HepG2 (cell line): ENCODE measurements at regions not wholly inside any gene's neighbourhood (a gene's known extent, or its start where the extent isn't known, plus 50 kb on each side); places are given as distances from the start of the nearest gene placed in this dataset.

Experiments used
- ATAC-seq: fragments of 200-7000 bp; cut with Tn5 transposase; 3 replicates; pipeline ENCODE4 v1.9.1; 2020; ENCODE audit warnings: mild to moderate bottlenecking, moderate library complexity
- BruUV-seq: library from RNA; stranded (reverse); fragments of 400-500 nt; replicated peaks from 2 replicates; lab custom pipeline; 2021; lab: Mats Ljungman, UMichigan
- CTCF ChIA-PET: fragments of 300-600 bp; formaldehyde crosslinking; extraction: SDS; loops from one replicate; lab custom pipeline; 2021; ENCODE audit warnings: low total read pairs, inconsistent platforms, low intra/inter-chr PET ratio; lab: Yijun Ruan, JAX
- POLR2A ChIA-PET: fragments of 350-600 bp; sonication (Branson Sonifier 250); formaldehyde crosslinking; loops from one replicate; lab custom pipeline; 2020; ENCODE audit warnings: antibody characterized with exemption, inconsistent platforms; lab: Yijun Ruan, JAX
- DNase-seq: peaks from one replicate; pipeline ENCODE4 v3.0.0-alpha.2; 2015; ENCODE audit warnings: low spot score
- FAIRE-seq: peaks from 3 replicates; lab custom pipeline; 2011; peaks lifted over from hg19 to GRCh38; lab: Jason Lieb, UNC
- H2AFZ ChIP-seq: one replicate; pipeline ENCODE4 v1.6.1; 2011; ENCODE audit warnings: low read length, inconsistent platforms
- H3K27ac ChIP-seq: fragments of 300-600 bp; 3 replicates; pipeline ENCODE4 v1.8.0; 2011; ENCODE audit warnings: mixed run types, mild to moderate bottlenecking, mixed read lengths, low read length, inconsistent platforms; ENCODE audit not compliant: insufficient read depth; ENCODE audit errors: extremely low read length
- H3K27me3 ChIP-seq, 2 experiments: fragments of 200-600 bp in 1 of 2; 2 replicates in 1 of 2; 3 replicates in 1 of 2; pipeline versions ENCODE4 v1.6.0 to v1.8.0; 2011; ENCODE audit warnings: low read length in 2 of 2, mild to moderate bottlenecking in 2 of 2, moderate library complexity in 2 of 2, inconsistent platforms in 1 of 2; ENCODE audit not compliant: insufficient read depth in 2 of 2, control insufficient read depth in 1 of 2
- H3K36me3 ChIP-seq, 2 experiments: fragments of 200-600 bp in 1 of 2; replicated peaks in 1 of 2; 2 replicates in 1 of 2; 3 replicates in 1 of 2; pipeline versions ENCODE4 v1.5.1 to v1.8.0; 2011; ENCODE audit warnings: low read length in 2 of 2, inconsistent platforms in 1 of 2; ENCODE audit not compliant: insufficient read depth in 2 of 2, control insufficient read depth in 1 of 2
- H3K4me1 ChIP-seq: 2 replicates; pipeline ENCODE4 v1.5.1; 2012; ENCODE audit warnings: low read length, inconsistent platforms; ENCODE audit not compliant: insufficient read depth
- H3K4me2 ChIP-seq: 2 replicates; pipeline ENCODE4 v1.6.0; 2011; ENCODE audit warnings: low read depth, low read length, inconsistent platforms
- H3K4me3 ChIP-seq, 3 experiments: fragments of 200-600 bp in 1 of 3; sonication (generic), shearing (Covaris generic) in 1 of 3; replicated peaks in 1 of 3; 2 replicates each; pipeline ENCODE4 v1.5.1; 2011 to 2016; ENCODE audit warnings: low read length in 3 of 3, inconsistent platforms in 2 of 3, low read depth in 2 of 3, mild to moderate bottlenecking in 2 of 3, control low read depth in 1 of 3, mixed read lengths in 1 of 3; ENCODE audit not compliant: insufficient read depth in 1 of 3
- H3K79me2 ChIP-seq: one replicate; pipeline ENCODE4 v1.6.1; 2011; ENCODE audit warnings: low read length, inconsistent platforms; ENCODE audit not compliant: insufficient read depth
- H3K9ac ChIP-seq: 2 replicates; pipeline ENCODE4 v1.6.0; 2011; ENCODE audit warnings: mild to moderate bottlenecking, low read depth, low read length, inconsistent platforms; ENCODE audit not compliant: insufficient read depth
- H3K9me3 ChIP-seq: 2 replicates; pipeline ENCODE4 v1.5.1; 2012; ENCODE audit warnings: mild to moderate bottlenecking, low read length
- H4K20me1 ChIP-seq: 2 replicates; pipeline ENCODE4 v1.6.0; 2011; ENCODE audit warnings: inconsistent platforms, mild to moderate bottlenecking, low read length, moderate library complexity; ENCODE audit not compliant: insufficient read depth
- AHDC1 ChIP-seq: sonication (generic); formaldehyde crosslinking; IDR thresholded peaks from 2 replicates; pipeline ENCODE4 v1.5.1; 2020; ENCODE audit warnings: mild to moderate bottlenecking, missing genetic modification reagents, borderline replicate concordance
- ASH2L ChIP-seq: fragments of 300-600, 200-600 bp; sonication (generic); IDR thresholded peaks from 2 replicates; pipeline ENCODE4 v1.7.0; 2017; ENCODE audit warnings: low read depth, mild to moderate bottlenecking, moderate library complexity, mixed read lengths, low read length; ENCODE audit not compliant: insufficient read length
- FLYWCH1 ChIP-seq: sonication (generic); formaldehyde crosslinking; IDR thresholded peaks from 2 replicates; pipeline ENCODE4 v1.8.1; 2023; ENCODE audit warnings: mild to moderate bottlenecking, missing genetic modification reagents
- GMEB2 ChIP-seq: IDR thresholded peaks from 2 replicates; pipeline ENCODE4 v1.6.1; 2016; ENCODE audit warnings: missing biosample characterization, missing genetic modification reagents, low read depth
- KAT8 ChIP-seq: IDR thresholded peaks from 2 replicates; pipeline ENCODE4 v1.6.1; 2016; ENCODE audit warnings: missing genetic modification reagents, missing compliant biosample characterization
- NFKB2 ChIP-seq: sonication (generic); formaldehyde crosslinking; IDR thresholded peaks from 2 replicates; pipeline ENCODE4 v1.4.0; 2020; ENCODE audit warnings: missing genetic modification reagents, borderline replicate concordance
- PITX1 ChIP-seq: sonication (generic); formaldehyde crosslinking; IDR thresholded peaks from 2 replicates; pipeline ENCODE4 v1.5.1; 2020; ENCODE audit warnings: mild to moderate bottlenecking, missing genetic modification reagents
- RBAK ChIP-seq: sonication (generic); formaldehyde crosslinking; IDR thresholded peaks from 2 replicates; pipeline ENCODE4 v1.5.1; 2020; ENCODE audit warnings: mild to moderate bottlenecking, missing genetic modification reagents
- SALL2 ChIP-seq: sonication (generic); formaldehyde crosslinking; IDR thresholded peaks from 2 replicates; pipeline ENCODE4 v1.8.1; 2023; ENCODE audit warnings: mild to moderate bottlenecking, missing genetic modification reagents, inconsistent platforms
- SATB2 ChIP-seq: sonication (generic); formaldehyde crosslinking; IDR thresholded peaks from 2 replicates; pipeline ENCODE4 v1.5.0; 2020; ENCODE audit warnings: missing genetic modification reagents
- ZFY ChIP-seq: sonication (generic); formaldehyde crosslinking; IDR thresholded peaks from 2 replicates; pipeline ENCODE4 v1.4.0; 2020; ENCODE audit warnings: missing genetic modification reagents
- ZGPAT ChIP-seq: IDR thresholded peaks from 2 replicates; pipeline ENCODE4 v1.6.1; 2016; ENCODE audit warnings: mild to moderate bottlenecking
- ZNF333 ChIP-seq: sonication (generic); formaldehyde crosslinking; IDR thresholded peaks from 2 replicates; pipeline ENCODE4 v1.4.0; 2020; ENCODE audit warnings: mild to moderate bottlenecking, missing genetic modification reagents, borderline replicate concordance
- ZNF7 ChIP-seq: IDR thresholded peaks from 2 replicates; pipeline ENCODE4 v1.6.1; 2016; ENCODE audit warnings: missing biosample characterization, missing genetic modification reagents
- ZNF883 ChIP-seq: sonication (generic); formaldehyde crosslinking; IDR thresholded peaks from 2 replicates; pipeline ENCODE4 v1.5.1; 2020; ENCODE audit warnings: mild to moderate bottlenecking, missing genetic modification reagents; ENCODE audit errors: not compliant biosample characterization
- ZSCAN21 ChIP-seq: sonication (generic); formaldehyde crosslinking; IDR thresholded peaks from 2 replicates; pipeline ENCODE4 v1.8.0; 2022; ENCODE audit warnings: mild to moderate bottlenecking, missing genetic modification reagents, moderate library complexity, borderline replicate concordance
- WGBS: methylation state at CpG from one replicate; pipeline ENCODE4 v1.1.6; 2017; ENCODE audit warnings: low lambda C conversion rate; 5-methylcytosine and 5-hydroxymethylcytosine counted together
- in situ Hi-C: cut with HindIII; loops from 2 replicates; pipeline ENCODE4 v1.10.0; 2017; ENCODE audit warnings: low pct_unique_long_range_greater_than_20kb; ENCODE audit not compliant: extremely low pct_ligation_motif_present
- intact Hi-C: fragments of 100-400 bp; cut with micrococcal nuclease; formaldehyde crosslinking; loops from one replicate; pipeline ENCODE4 v1.10.0; 2022; ENCODE audit not compliant: unreplicated experiment

DNA sequence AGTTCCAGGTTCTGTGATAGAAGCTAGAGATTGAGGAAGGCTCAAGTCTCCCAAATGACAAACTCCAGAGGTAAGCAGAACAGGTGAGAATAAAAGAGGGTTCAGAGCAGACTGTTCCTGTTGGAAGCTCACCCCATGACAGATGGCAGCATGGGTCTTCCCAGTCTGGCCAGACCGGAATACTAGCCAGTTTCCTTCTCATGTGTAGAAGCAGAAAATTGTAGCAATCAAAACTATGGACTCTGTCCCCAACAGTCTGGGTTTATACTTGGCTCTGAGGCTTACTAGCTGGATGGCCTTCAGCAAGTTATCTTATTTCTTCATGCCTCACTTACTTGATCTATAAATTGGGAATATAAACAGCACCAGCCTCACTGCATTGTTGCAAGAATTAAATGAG lies 494.8 kb downstream of the MN1 start (continued):
- TF ChIP-seq FLYWCH1 (CRISPR knock-in tag), result no peak
- TF ChIP-seq GMEB2 (CRISPR knock-in tag), result no peak
- TF ChIP-seq SATB2, result no peak
- no peak for TF ChIP-seq AHDC1 (CRISPR knock-in tag)

DNA sequence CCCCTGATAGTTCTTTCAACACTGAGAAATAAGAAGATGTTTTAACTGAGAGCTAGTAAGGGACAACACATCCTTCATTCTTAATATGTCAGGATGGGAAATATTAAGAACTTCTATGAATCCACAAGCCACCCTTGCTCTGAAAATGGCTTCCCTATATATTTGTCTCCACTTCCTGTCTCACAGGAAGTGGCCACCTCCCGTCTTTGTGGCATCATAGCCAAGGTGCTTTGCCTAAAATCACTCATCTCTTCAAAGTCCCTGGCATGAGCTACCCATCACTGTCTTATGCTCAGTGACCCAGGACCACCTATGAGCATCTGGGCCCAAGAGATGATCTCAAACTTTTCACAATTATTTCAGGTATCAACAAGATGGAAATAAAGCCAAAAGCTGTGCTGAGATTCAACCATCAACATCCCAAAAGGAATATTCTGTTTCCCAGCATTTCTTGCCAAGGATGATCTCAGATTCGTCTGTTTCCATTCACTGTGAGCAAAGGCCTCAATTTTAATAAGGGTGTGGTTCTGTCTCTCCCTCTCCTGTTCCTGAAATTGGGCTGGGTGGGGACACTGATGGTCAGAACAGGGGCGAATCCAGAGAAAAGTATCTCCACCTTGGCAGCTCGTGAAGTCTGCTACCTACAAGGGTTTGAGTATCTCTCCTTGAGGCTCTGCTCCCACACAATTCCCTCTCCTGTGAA lies 493.9 kb downstream of the MN1 start:
- in situ Hi-C loops, result no loop called here
- Histone ChIP-seq H3K9ac (no peak overlapping the region), H3K4me1 (no peaks in the 10 kb centered on the region), H4K20me1 (no peaks in the 10 kb centered on the region), H3K4me3 (no peak overlapping the region), H3K79me2 (no peaks in the 10 kb centered on the region), H3K27me3 (no peaks in the 10 kb centered on the region), H3K4me2 (no peak overlapping the region), H3K36me3 (no peaks in the 10 kb centered on the region), H3K9me3 (no peaks in the 10 kb centered on the region; the same call in 1 of the 2 replicates), H3K27ac (no peak overlapping the region), H2AFZ (no peak overlapping the region)
- intact Hi-C loops, result no loop called here
- no TSS peak for BruUV-seq
- POLR2A ChIA-PET, result no interaction called here
- ATAC-seq (no peak), FAIRE-seq (no peak), DNase-seq (no peak)
- CTCF ChIA-PET, result no interaction called here
- 0% methylated on average over 4 of the region's 4 CpGs for WGBS
- TF ChIP-seq RBAK (no peak), ZSCAN21 (CRISPR knock-in tag) (no peak), ZNF883 (CRISPR knock-in tag) (no peak), ASH2L (no peak), PITX1 (no peak), ZGPAT (CRISPR knock-in tag) (no peak), ZFY (no peak), SALL2 (no peak), ZNF7 (CRISPR knock-in tag) (no peak), ZNF333 (no peak), NFKB2 (CRISPR knock-in tag) (no peak), KAT8 (CRISPR knock-in tag) (no peak)
